Hematopoietic multipotent progenitor cell treated with erythropoietin and hydrocortisone succinate and interleukin-3 and kit ligand, for 15 days (in vitro differentiated cells): ENCODE measurements at regions not wholly inside any gene's neighbourhood (a gene's known extent, or its start where the extent isn't known, plus 50 kb on each side); places are given as distances from the start of the nearest gene placed in this dataset.
"Not testable (repeated sequence)": the region's sequence is repeated elsewhere in the genome, so short reads cannot be mapped to it uniquely, and the experiment has no call there.

ENCODE experiments used
- DNase-seq: peaks from one replicate; pipeline ENCODE4 v3.0.0-alpha.2; 2015; ENCODE audit warnings: low spot score

GRCh38 chr5:154588833-154589425 lies 110.9 kb upstream of the HAND1 start:
- not testable (repeated sequence) for DNase-seq

GRCh38 chr5:154588091-154588774 lies 110.2 kb upstream of the HAND1 start:
- DNase-seq = no peak

- DNase-seq = no peak
These were observed 109.3 kb upstream of the HAND1 start for GRCh38 chr5:154587123-154588026.

- no peak for DNase-seq
These were observed 105.7 kb upstream of the HAND1 start for GRCh38 chr5:154583671-154584177.

- no peak for DNase-seq
These were observed 102.4 kb upstream of the HAND1 start for GRCh38 chr5:154580422-154580821.

GRCh38 chr5:154577416-154577815 lies 99.4 kb upstream of the HAND1 start:
- DNase-seq = no peak

- DNase-seq = no peak
These were observed 98.4 kb upstream of the HAND1 start for GRCh38 chr5:154576429-154576806.

- no peak for DNase-seq
These were observed 97.8 kb upstream of the HAND1 start for GRCh38 chr5:154575546-154576428.

- no peak for DNase-seq
These were observed 95.0 kb upstream of the HAND1 start for GRCh38 chr5:154573011-154573410.

- DNase-seq = no peak
These were observed 93.5 kb upstream of the HAND1 start for GRCh38 chr5:154571325-154572035.

- no peak for DNase-seq
These were observed 92.7 kb upstream of the HAND1 start for GRCh38 chr5:154570572-154571324.

GRCh38 chr5:154568589-154568988 lies 90.6 kb upstream of the HAND1 start:
- DNase-seq = no peak

GRCh38 chr5:154567155-154567554 lies 89.1 kb upstream of the HAND1 start:
- no peak for DNase-seq

GRCh38 chr5:154566146-154566680 lies 88.2 kb upstream of the HAND1 start:
- DNase-seq = no peak

GRCh38 chr5:154565123-154565522 lies 87.1 kb upstream of the HAND1 start:
- DNase-seq = no peak

- DNase-seq = no peak
These were observed 84.3 kb upstream of the HAND1 start for GRCh38 chr5:154562244-154562880.

GRCh38 chr5:154559398-154560276 lies 81.6 kb upstream of the HAND1 start:
- DNase-seq = no peak

GRCh38 chr5:154557548-154557947 lies 79.5 kb upstream of the HAND1 start:
- no peak for DNase-seq

- no peak for DNase-seq
These were observed 69.5 kb upstream of the HAND1 start for GRCh38 chr5:154547551-154547950.
